ENCODE measurements at regions not wholly inside any gene's neighbourhood (a gene's known extent, or its start where the extent isn't known, plus 50 kb on each side); places are given as distances from the start of the nearest gene placed in this dataset.

- BruUV-seq (replicated peaks): no TSS peak
Measured at GRCh38 chr9:134975253-134975652, 57.5 kb upstream of the FCN1 start.

GRCh38 chr9:134976403-134976802 is 58.7 kb upstream of the FCN1 start:
- intact Hi-C loops (cut with micrococcal nuclease; ENCODE audit: unreplicated experiment): no loop called here
- Histone ChIP-seq H3K9me3 (ENCODE audit: insufficient read depth, low read depth) (no peaks in the 10 kb centered on the region), H4K20me1 (ENCODE audit: insufficient read depth) (peaks cover 5% of the 10 kb centered on the region), H3K27ac (no peak overlapping the region), H3K4me2 (no peak overlapping the region), H3K79me2 (ENCODE audit: low read depth) (no peaks in the 10 kb centered on the region), H3F3A (ENCODE audit: insufficient read depth, low read depth) (no peaks in the 10 kb centered on the region), H2AFZ (no peak overlapping the region), H3K4me3 (no peak overlapping the region), H3K9me2 (ENCODE audit: insufficient read depth) (no peaks in the 10 kb centered on the region), H3K4me1 (replicated peaks; ENCODE audit: insufficient read depth) (no peaks in the 10 kb centered on the region), H3K27me3 (ENCODE audit: insufficient read depth, low read depth) (peaks cover 78% of the 10 kb centered on the region), H3K36me3 (ENCODE audit: low read depth) (no peaks in the 10 kb centered on the region)
- ChIA-PET CTCF (no interaction called here), POLR2A (ENCODE audit: unreplicated experiment) (no interaction called here)
- TF ChIP-seq CTCF (conservative IDR thresholded peaks at IDR 0.05): no peak
- no peak for TF ChIP-seq EZH2 (IDR thresholded peaks at IDR 0.05; ENCODE audit: low read depth)
- DNase-seq: no peak
- BruUV-seq (replicated peaks): no TSS peak

More at GRCh38 chr9:134975253-134975652, 57.5 kb upstream of the FCN1 start:
- Histone ChIP-seq H3K79me2 (ENCODE audit: low read depth) (no peaks in the 10 kb centered on the region), H3F3A (ENCODE audit: insufficient read depth, low read depth) (no peaks in the 10 kb centered on the region), H3K4me3 (no peak overlapping the region), H3K9me3 (ENCODE audit: insufficient read depth, low read depth) (no peaks in the 10 kb centered on the region), H2AFZ (no peak overlapping the region), H3K27me3 (ENCODE audit: insufficient read depth, low read depth) (peaks cover 78% of the 10 kb centered on the region), H3K9me2 (ENCODE audit: insufficient read depth) (no peaks in the 10 kb centered on the region), H3K27ac (no peak overlapping the region), H3K36me3 (ENCODE audit: low read depth) (no peaks in the 10 kb centered on the region), H4K20me1 (ENCODE audit: insufficient read depth) (peaks cover 5% of the 10 kb centered on the region), H3K4me2 (no peak overlapping the region), H3K4me1 (replicated peaks; ENCODE audit: insufficient read depth) (no peaks in the 10 kb centered on the region)
- TF ChIP-seq EZH2 (IDR thresholded peaks at IDR 0.05; ENCODE audit: low read depth) (no peak), CTCF (conservative IDR thresholded peaks at IDR 0.05) (no peak)
- intact Hi-C loops (cut with micrococcal nuclease; ENCODE audit: unreplicated experiment): no loop called here
- ChIA-PET POLR2A (ENCODE audit: unreplicated experiment) (interaction anchor here (0.6 kb wide), 1 partner anchor 79 kb away, joined by 5 read pairs; no protein-coding TSS in a partner anchor), CTCF (interaction anchor here (0.6 kb wide), 1 partner anchor 1173 kb away, joined by 3 read pairs; no protein-coding TSS in a partner anchor)
- DNase-seq: no peak

- H3K9me2 ChIP-seq (ENCODE audit: insufficient read depth): no peaks in the 10 kb centered on the region
- no peaks in the 10 kb centered on the region for H3K4me1 ChIP-seq (replicated peaks; ENCODE audit: insufficient read depth)
- no TSS peak for BruUV-seq (replicated peaks)
- intact Hi-C loops (cut with micrococcal nuclease; ENCODE audit: unreplicated experiment): no loop called here
- no peak overlapping the region for H2AFZ ChIP-seq
- ChIA-PET CTCF (no interaction called here), POLR2A (ENCODE audit: unreplicated experiment) (no interaction called here)
- H4K20me1 ChIP-seq (ENCODE audit: insufficient read depth): peaks cover 5% of the 10 kb centered on the region
- DNase-seq: no peak
- no peaks in the 10 kb centered on the region for H3F3A ChIP-seq (ENCODE audit: insufficient read depth, low read depth)
- H3K9me3 ChIP-seq (ENCODE audit: insufficient read depth, low read depth): no peaks in the 10 kb centered on the region
- H3K27me3 ChIP-seq (ENCODE audit: insufficient read depth, low read depth): peaks cover 73% of the 10 kb centered on the region
- no peak overlapping the region for H3K4me2 ChIP-seq
- no peaks in the 10 kb centered on the region for H3K36me3 ChIP-seq (ENCODE audit: low read depth)
- no peak overlapping the region for H3K4me3 ChIP-seq
- H3K79me2 ChIP-seq (ENCODE audit: low read depth): no peaks in the 10 kb centered on the region
- TF ChIP-seq EZH2 (IDR thresholded peaks at IDR 0.05; ENCODE audit: low read depth): no peak
- no peak for TF ChIP-seq CTCF (conservative IDR thresholded peaks at IDR 0.05)
- H3K27ac ChIP-seq: no peak overlapping the region
Measured at GRCh38 chr9:134978272-134978671, 60.6 kb upstream of the FCN1 start.

Data from PC-9 (cell line).